ENCODE measurements at regions not wholly inside any gene's neighbourhood (a gene's known extent, or its start where the extent isn't known, plus 50 kb on each side); places are given as distances from the start of the nearest gene placed in this dataset.

- no peak overlapping the region for H3K9ac ChIP-seq (ENCODE audit: low read length)
- H3K4me1 ChIP-seq (ENCODE audit: control insufficient read depth in 1 of 2, insufficient read depth in 2 of 2, low read length in 2 of 2), result no peaks in the 10 kb centered on the region
- H3K4me2 ChIP-seq (ENCODE audit: low read length), result no peak overlapping the region
- no peak for DNase-seq (ENCODE audit: low read depth, low spot score)
- H3K36me3 ChIP-seq (ENCODE audit: control insufficient read depth in 1 of 2, insufficient read depth in 2 of 2, low read length in 2 of 2), result no peaks in the 10 kb centered on the region
- no peak overlapping the region for H3K27ac ChIP-seq (ENCODE audit: low read depth, low read length)
- no peaks in the 10 kb centered on the region for H3K9me2 ChIP-seq (ENCODE audit: insufficient read depth)
- no peaks in the 10 kb centered on the region for H3K79me2 ChIP-seq (ENCODE audit: insufficient read depth, low read length)
- no peak overlapping the region for H3K4me3 ChIP-seq (replicated peaks in 1 of 2; ENCODE audit: low read depth in 1 of 2, low read length in 2 of 2)
- ChIA-PET RAD21 (ENCODE audit: low non-redundant PET in 1 of 2, low total read pairs in 2 of 2, uncharacterized antibody in 2 of 2, unreplicated experiment in 2 of 2) (no interaction called here), POLR2A (no interaction called here), CTCF (no interaction called here)
- peaks cover 6 to 18% of the 10 kb centered on the region in 2 experiments; a peak in 2 of 4 replicates for H3K9me3 ChIP-seq (ENCODE audit: control insufficient read depth in 1 of 2, insufficient read depth in 1 of 2, low read depth in 1 of 2, low read length in 2 of 2)
- no peak for ATAC-seq
- TF ChIP-seq TCF7L2 (IDR thresholded peaks at IDR 0.05; ENCODE audit: borderline replicate concordance, extremely low read depth, insufficient read depth, insufficient read length) (no peak), ELF1 (IDR thresholded peaks at IDR 0.05; ENCODE audit: borderline replicate concordance, low read depth) (no peak), SIN3A (IDR thresholded peaks at IDR 0.05; ENCODE audit: low read depth) (no peak), MAX (IDR thresholded peaks at IDR 0.05) (no peak), REST (IDR thresholded peaks at IDR 0.05; ENCODE audit: low read depth) (no peak), EZH2 (IDR thresholded peaks at IDR 0.05) (no peak), SRF (IDR thresholded peaks at IDR 0.05; ENCODE audit: low read depth) (no peak), JUND (IDR thresholded peaks at IDR 0.05) (no peak), SP1 (IDR thresholded peaks at IDR 0.05; ENCODE audit: low read depth) (no peak), EZH2phosphoT487 (IDR thresholded peaks at IDR 0.05; ENCODE audit: borderline replicate concordance) (no peak), POLR2AphosphoS5 (IDR thresholded peaks at IDR 0.05; ENCODE audit: low read depth, low read length) (no peak)
- BruUV-seq (replicated peaks), result no TSS peak
- H3K27me3 ChIP-seq (ENCODE audit: insufficient read depth, low read length), result no peaks in the 10 kb centered on the region
- H4K20me1 ChIP-seq (ENCODE audit: insufficient read depth), result no peaks in the 10 kb centered on the region
- intact Hi-C loops (cut with micrococcal nuclease), result no loop called here
- no peak overlapping the region for H2AFZ ChIP-seq (ENCODE audit: low read depth, low read length, poor library complexity, severe bottlenecking)
Observed at GRCh38 chr10:53093878-53094277, 321.3 kb upstream of the MBL2 start.
